ENCODE measurements at regions not wholly inside any gene's neighbourhood (a gene's known extent, or its start where the extent isn't known, plus 50 kb on each side); places are given as distances from the start of the nearest gene placed in this dataset.

DNA sequence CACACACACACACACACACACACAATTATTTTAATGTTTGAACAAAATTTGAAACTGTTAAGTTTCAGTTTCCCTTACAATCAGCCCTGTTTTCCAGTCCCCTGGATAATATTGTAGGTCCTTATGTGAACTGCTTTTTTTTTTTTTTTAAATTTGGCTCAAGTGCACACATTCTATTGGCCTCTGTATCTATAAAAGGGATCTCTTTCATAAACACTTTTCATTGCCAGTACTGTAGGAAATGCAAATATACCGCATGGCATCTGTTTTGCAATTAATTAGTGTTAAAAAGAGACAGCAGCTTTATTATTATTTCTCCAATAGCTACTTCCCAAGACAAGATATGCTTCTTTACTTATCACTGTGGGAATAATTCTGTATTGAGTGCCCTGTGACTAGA lies 738.7 kb downstream of the EPHA4 start:
- H3K36me3 ChIP-seq (ENCODE audit: control insufficient read depth, insufficient read depth, low read length) = no peaks in the 10 kb centered on the region
- no peak overlapping the region for H3K4me3 ChIP-seq (ENCODE audit: low read depth, low read length)
- POLR2A ChIA-PET = no interaction called here
- TF ChIP-seq, protein P1, sequence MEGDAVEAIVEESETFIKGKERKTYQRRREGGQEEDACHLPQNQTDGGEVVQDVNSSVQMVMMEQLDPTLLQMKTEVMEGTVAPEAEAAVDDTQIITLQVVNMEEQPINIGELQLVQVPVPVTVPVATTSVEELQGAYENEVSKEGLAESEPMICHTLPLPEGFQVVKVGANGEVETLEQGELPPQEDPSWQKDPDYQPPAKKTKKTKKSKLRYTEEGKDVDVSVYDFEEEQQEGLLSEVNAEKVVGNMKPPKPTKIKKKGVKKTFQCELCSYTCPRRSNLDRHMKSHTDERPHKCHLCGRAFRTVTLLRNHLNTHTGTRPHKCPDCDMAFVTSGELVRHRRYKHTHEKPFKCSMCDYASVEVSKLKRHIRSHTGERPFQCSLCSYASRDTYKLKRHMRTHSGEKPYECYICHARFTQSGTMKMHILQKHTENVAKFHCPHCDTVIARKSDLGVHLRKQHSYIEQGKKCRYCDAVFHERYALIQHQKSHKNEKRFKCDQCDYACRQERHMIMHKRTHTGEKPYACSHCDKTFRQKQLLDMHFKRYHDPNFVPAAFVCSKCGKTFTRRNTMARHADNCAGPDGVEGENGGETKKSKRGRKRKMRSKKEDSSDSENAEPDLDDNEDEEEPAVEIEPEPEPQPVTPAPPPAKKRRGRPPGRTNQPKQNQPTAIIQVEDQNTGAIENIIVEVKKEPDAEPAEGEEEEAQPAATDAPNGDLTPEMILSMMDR (IDR thresholded peaks at IDR 0.05; ENCODE audit: insufficient read depth, low read depth, low read length) = no peak
- no peaks in the 10 kb centered on the region for H3K27me3 ChIP-seq (ENCODE audit: control insufficient read depth, insufficient read depth, low read length)
- DNase-seq (ENCODE audit: low read depth) = no peak
- CTCF ChIA-PET = no interaction called here

DNA sequence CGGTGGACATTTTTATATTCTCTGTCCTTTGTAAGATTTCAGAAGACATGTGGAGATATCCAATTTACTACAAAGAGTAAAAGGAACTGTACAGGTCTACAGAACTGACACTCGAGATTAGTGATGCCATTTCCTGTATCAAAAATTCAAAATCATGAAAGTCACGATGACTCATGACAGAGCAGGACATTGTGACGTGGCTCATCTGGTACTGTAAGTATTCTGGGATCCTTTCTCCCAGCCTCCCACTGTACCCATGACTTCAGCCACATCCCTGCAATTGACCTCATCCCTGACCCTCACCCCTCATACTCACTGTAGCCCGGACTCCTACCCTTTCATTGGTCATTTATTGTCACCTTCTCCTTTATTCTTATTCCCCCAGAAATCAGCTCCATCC lies 736.5 kb downstream of the EPHA4 start:
- POLR2A ChIA-PET = no interaction called here
- H3K36me3 ChIP-seq (ENCODE audit: control insufficient read depth, insufficient read depth, low read length) = no peaks in the 10 kb centered on the region

DNA sequence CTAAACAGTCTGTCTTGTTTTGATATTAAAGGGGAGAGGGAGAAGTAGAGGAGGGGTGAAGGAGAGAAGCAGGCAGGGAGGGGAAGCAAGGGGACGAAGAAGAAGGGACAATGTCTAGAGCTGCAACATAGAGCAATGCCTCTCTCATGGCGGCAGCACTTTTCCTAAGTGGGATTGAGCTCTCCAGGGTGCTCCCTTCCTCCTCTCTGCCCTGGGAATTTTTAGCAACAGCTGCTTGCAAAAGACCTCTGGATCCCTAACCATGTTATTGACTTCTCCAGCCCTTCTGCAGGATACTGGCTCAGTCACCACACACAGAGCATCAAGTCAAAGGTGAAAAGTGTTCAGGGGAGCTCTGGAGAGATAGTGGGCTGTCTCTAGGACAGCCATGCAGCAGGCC lies 734.9 kb downstream of the EPHA4 start:
- Histone ChIP-seq H3K27me3 (ENCODE audit: control insufficient read depth, insufficient read depth, low read length) (no peaks in the 10 kb centered on the region), H3K36me3 (ENCODE audit: control insufficient read depth, insufficient read depth, low read length) (no peaks in the 10 kb centered on the region), H3K4me3 (ENCODE audit: low read depth, low read length) (no peak overlapping the region)
- TF ChIP-seq, protein P1 (IDR thresholded peaks at IDR 0.05; ENCODE audit: insufficient read depth, low read depth, low read length) = no peak
- POLR2A ChIA-PET = no interaction called here
- no peak for DNase-seq (ENCODE audit: low read depth)
- CTCF ChIA-PET = interaction anchor here (1.2 kb wide), 1 partner anchor 151 kb away, joined by 3 read pairs; no protein-coding TSS in a partner anchor

More for the DNA sequence above, 736.5 kb downstream of the EPHA4 start:
- no peak overlapping the region for H3K4me3 ChIP-seq (ENCODE audit: low read depth, low read length)
- DNase-seq (ENCODE audit: low read depth) = no peak
- H3K27me3 ChIP-seq (ENCODE audit: control insufficient read depth, insufficient read depth, low read length) = no peaks in the 10 kb centered on the region
- CTCF ChIA-PET = no interaction called here
- TF ChIP-seq, protein P1 (IDR thresholded peaks at IDR 0.05; ENCODE audit: insufficient read depth, low read depth, low read length) = no peak

DNA sequence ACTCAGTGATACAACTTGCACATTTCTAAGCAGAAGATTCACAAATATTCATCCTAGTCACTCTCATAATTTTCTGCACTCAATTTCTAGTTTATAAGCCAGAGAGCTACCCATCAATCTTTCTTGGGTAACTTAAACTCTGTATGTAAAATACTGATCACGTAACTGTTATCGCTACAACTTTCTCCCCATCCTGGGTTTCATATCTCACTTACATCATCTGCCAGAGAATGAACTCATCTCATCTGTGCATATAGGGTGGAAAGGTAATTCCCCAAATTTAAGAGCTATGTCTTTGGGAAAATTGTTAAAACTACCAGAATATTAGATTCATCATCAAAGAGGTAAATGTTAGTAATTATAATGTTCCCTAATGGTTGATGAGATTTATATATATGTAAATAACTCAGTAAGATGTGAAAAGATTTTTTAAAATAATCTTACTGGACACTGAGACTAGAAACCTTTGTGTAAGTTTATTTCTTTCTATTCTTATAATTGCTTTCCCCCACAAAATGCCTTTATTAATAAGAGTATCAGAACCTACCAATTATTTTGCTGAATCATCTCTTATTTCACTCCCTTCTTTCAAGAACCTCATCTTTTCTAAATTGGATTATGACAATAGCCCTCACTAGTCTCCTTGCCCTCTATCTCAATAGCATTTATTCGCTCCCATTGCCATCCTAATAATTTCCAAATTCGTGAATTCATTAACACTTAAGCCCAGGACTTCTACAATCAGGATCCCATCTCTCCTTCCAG lies 729.0 kb downstream of the EPHA4 start:
- Histone ChIP-seq H3K4me3 (ENCODE audit: low read depth, low read length) (no peak overlapping the region), H3K36me3 (ENCODE audit: control insufficient read depth, insufficient read depth, low read length) (no peaks in the 10 kb centered on the region), H3K27me3 (ENCODE audit: control insufficient read depth, insufficient read depth, low read length) (no peaks in the 10 kb centered on the region)
- DNase-seq (ENCODE audit: low read depth) = no peak
- ChIA-PET POLR2A (no interaction called here), CTCF (no interaction called here)
- TF ChIP-seq, protein P1 (IDR thresholded peaks at IDR 0.05; ENCODE audit: insufficient read depth, low read depth, low read length) = no peak

GRCh38 chr2:220845766-220846273 lies 726.3 kb downstream of the EPHA4 start:
- TF ChIP-seq, protein P1 (IDR thresholded peaks at IDR 0.05; ENCODE audit: insufficient read depth, low read depth, low read length) = no peak
- CTCF ChIA-PET = no interaction called here
- POLR2A ChIA-PET = no interaction called here
- Histone ChIP-seq H3K4me3 (ENCODE audit: low read depth, low read length) (no peak overlapping the region), H3K36me3 (ENCODE audit: control insufficient read depth, insufficient read depth, low read length) (no peaks in the 10 kb centered on the region), H3K27me3 (ENCODE audit: control insufficient read depth, insufficient read depth, low read length) (no peaks in the 10 kb centered on the region)
- no peak for DNase-seq (ENCODE audit: low read depth)
